GM12874 (cell line): ENCODE measurements at regions not wholly inside any gene's neighbourhood (a gene's known extent, or its start where the extent isn't known, plus 50 kb on each side); places are given as distances from the start of the nearest gene placed in this dataset.

Experiments used
- TF ChIP-seq, protein P1 (sequence below): IDR thresholded peaks from 2 replicates; pipeline ENCODE4 v1.5.1; 2011; ENCODE audit warnings: low read depth, mild to moderate bottlenecking, control low read depth, low read length, moderate library complexity; ENCODE audit not compliant: insufficient read depth

DNA sequence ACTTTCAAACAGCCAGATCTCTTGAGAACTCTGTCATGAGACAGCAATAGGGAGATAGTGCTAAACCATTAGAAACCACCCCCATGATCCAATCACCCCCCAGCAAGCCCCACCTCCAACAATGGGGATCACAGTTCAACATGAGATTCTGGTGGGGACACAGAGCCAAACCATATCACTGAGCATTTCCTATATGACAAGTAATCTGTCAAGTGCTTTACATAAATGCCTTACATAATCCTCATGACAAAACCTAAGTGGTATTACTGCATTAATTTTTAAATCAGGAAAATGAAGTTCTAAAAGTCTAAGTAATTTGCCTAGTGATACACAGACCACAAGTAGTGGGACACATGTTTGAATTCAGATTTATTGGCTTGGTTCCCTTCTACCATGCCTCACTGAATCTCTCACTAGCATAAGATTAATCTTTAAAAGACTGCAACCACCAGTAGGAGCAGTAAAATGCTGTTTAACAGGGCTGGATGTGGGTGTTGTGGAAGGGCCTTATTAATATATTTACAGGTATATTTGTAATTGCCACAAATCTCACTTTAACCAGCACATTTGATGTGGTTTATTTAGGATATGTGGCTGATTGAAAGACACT is 323.1 kb upstream of the FBXO33 start:
- TF ChIP-seq, protein P1, sequence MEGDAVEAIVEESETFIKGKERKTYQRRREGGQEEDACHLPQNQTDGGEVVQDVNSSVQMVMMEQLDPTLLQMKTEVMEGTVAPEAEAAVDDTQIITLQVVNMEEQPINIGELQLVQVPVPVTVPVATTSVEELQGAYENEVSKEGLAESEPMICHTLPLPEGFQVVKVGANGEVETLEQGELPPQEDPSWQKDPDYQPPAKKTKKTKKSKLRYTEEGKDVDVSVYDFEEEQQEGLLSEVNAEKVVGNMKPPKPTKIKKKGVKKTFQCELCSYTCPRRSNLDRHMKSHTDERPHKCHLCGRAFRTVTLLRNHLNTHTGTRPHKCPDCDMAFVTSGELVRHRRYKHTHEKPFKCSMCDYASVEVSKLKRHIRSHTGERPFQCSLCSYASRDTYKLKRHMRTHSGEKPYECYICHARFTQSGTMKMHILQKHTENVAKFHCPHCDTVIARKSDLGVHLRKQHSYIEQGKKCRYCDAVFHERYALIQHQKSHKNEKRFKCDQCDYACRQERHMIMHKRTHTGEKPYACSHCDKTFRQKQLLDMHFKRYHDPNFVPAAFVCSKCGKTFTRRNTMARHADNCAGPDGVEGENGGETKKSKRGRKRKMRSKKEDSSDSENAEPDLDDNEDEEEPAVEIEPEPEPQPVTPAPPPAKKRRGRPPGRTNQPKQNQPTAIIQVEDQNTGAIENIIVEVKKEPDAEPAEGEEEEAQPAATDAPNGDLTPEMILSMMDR: no peak

DNA sequence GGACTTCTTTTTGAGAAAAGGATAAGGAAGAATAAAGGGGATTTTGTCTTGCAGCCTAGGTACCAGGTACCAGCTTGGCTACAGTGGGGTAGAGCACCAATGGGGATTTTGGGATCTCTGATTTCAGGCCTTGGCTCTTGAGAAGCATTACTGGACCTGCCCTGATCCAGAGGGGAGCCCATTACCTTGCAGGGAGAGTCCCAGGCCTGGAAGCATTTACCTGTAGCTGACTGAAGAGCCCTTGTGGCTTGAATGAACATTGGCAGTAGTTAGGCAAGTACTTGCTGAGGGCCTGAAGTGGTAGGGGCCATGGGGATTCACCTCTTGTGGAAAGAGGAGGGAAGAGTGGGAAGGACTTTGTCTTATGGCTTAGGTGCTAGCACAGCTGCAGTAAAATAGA is 308.2 kb upstream of the FBXO33 start:
- TF ChIP-seq, protein P1: no peak

DNA sequence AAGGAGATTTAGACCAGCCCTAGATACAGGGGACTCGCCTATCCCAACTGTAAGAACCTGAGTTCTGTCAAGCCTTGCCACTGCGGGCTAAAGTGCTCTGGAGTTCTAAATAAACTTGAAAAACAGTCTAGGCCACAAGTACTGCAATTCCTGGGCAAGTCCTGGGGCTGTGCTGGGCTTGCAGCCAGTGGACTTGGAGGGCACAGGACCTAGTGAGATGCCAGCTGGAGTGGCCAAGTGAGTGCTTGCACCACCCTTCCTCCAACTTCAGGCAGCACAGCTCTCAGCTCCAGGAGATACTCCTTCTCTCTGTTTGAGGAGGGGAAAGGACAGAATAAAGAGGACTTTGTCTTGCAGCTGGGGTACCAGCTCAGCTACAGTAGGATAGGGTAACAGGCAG is 307.6 kb upstream of the FBXO33 start:
- TF ChIP-seq, protein P1: no peak

DNA sequence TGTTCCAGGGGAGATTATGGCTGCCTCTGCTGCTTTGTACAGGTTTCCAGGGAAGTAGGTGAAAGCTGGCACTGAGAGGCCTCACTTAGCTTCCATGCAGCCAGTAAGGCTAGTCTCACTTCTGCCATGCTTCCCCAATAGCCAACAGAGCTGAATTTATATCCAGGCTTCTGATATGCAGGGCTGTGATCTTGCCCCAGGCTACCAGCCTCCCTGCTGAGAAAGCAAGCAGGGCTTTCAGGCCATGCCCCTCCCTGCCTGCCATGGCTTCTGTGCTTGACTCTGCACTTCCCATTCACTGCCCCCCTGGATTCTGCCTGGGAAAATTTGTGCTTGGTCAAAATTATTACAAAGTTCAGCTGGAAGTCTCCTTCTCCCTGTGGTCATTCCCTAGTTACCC is 302.1 kb upstream of the FBXO33 start:
- TF ChIP-seq, protein P1: no peak

DNA sequence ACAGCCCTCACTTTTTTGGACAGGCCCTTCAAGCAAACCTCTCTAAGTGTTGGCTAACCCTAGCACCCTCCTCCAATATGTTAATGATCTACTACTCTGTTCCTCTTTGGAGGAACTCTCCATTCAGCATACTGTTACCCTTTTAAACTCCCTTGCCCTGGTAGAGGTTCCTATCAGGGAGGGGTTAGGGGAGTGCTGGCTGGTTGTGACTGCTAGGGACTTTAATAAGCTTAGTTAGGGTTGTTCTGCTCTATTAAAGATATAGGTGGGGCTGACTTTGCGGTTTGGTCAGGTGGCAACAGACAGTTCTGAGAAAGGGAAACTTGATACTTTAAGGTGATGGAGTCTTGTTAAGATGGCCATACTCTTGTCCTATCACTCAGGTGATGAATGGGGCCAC is 301.5 kb upstream of the FBXO33 start:
- TF ChIP-seq, protein P1: no peak

DNA sequence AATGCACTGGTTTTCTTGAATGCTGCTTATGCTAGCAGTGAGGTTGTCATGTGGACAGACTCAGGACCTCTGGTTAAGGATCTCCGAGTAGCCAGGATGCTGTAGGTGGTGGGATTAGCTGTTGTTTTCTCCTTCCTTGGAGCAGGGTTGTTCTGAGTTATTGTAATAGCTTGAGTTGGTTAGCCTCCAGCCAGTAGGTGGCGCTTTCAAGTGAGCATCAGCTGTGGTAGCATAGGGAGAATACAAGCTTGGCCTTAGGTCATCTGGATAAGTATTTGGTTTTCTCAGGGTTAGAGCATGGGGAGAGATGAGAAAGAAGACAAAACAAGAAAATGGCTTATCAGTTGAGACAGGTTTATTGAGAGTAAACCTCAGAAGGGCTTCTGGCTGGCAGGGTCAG is 299.7 kb upstream of the FBXO33 start:
- TF ChIP-seq, protein P1: peak; percentile 19; the same call in 1 of the 2 replicates

DNA sequence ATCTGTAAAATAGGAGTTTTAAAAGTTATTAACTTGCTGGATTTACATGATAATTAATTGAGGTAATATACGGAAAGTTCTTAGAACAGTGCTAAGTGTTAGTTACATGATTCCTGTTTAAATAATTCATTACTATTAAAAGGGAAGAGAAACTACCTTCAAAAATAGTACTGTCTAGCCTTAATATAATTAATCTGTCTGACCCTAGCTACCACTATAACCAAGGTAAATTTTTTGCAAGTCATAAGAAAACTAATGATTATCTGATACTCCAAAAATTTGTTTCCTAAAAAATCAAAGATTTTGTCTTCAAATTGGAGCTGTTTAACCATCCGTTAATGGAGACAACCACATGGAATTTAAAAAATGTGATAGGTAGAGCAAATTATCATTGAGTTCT is 294.3 kb upstream of the FBXO33 start:
- TF ChIP-seq, protein P1: no peak
